ENCODE measurements at regions not wholly inside any gene's neighbourhood (a gene's known extent, or its start where the extent isn't known, plus 50 kb on each side); places are given as distances from the start of the nearest gene placed in this dataset.

- Histone ChIP-seq H3K27me3 (ENCODE audit: control insufficient read depth in 4 of 4, insufficient read depth in 4 of 4, low read length in 3 of 4) (no peaks in the 10 kb centered on the region), H3K9ac (ENCODE audit: low read depth in 1 of 2, low read length in 2 of 2) (no peak overlapping the region), H3K4me3 (ENCODE audit: low read depth in 1 of 3, low read length in 3 of 3) (no peak overlapping the region), H3K4me1 (ENCODE audit: control insufficient read depth in 4 of 4, insufficient read depth in 4 of 4, low read length in 3 of 4) (no peaks in the 10 kb centered on the region), H3K9me3 (ENCODE audit: control insufficient read depth in 4 of 4, low read length in 3 of 4) (no peaks in the 10 kb centered on the region), H3K27ac (ENCODE audit: low read depth in 1 of 2, low read length in 2 of 2) (no peak overlapping the region), H3K36me3 (ENCODE audit: control insufficient read depth in 4 of 4, insufficient read depth in 3 of 4, low read depth in 1 of 4, low read length in 3 of 4) (no peaks in the 10 kb centered on the region)
- no peak for DNase-seq (ENCODE audit: low spot score)
- TF ChIP-seq CTCF (IDR thresholded peaks at IDR 0.05; ENCODE audit: low read depth, low read length, missing input control) (no peak), ZBTB33 (IDR thresholded peaks at IDR 0.05) (no peak), HNF4G (IDR thresholded peaks at IDR 0.05) (no peak), REST (IDR thresholded peaks at IDR 0.05) (no peak), RAD21 (IDR thresholded peaks at IDR 0.05) (no peak), FOXA1 (IDR thresholded peaks at IDR 0.05) (no peak), ATF3 (IDR thresholded peaks at IDR 0.05) (no peak), GABPA (IDR thresholded peaks at IDR 0.05 in 1 of 2, conservative IDR thresholded peaks at IDR 0.05 in 1 of 2) (no peak), EGR1 (IDR thresholded peaks at IDR 0.05; ENCODE audit: low read depth in 2 of 2) (no peak), FOXA2 (IDR thresholded peaks at IDR 0.05) (no peak), JUND (IDR thresholded peaks at IDR 0.05) (no peak), NR2F2 (IDR thresholded peaks at IDR 0.05) (no peak), YY1 (IDR thresholded peaks at IDR 0.05) (no peak)
- 75% methylated on average over 2 of the region's 2 CpGs for WGBS
Measured at GRCh38 chr3:66928252-66928651, 69.9 kb upstream of the KBTBD8 start.

- 22% methylated on average over 5 of the region's 5 CpGs for WGBS
- Histone ChIP-seq H3K27me3 (ENCODE audit: control insufficient read depth in 4 of 4, insufficient read depth in 4 of 4, low read length in 3 of 4) (no peaks in the 10 kb centered on the region), H3K9me3 (ENCODE audit: control insufficient read depth in 4 of 4, low read length in 3 of 4) (no peaks in the 10 kb centered on the region), H3K9ac (ENCODE audit: low read depth in 1 of 2, low read length in 2 of 2) (no peak overlapping the region), H3K36me3 (ENCODE audit: control insufficient read depth in 4 of 4, insufficient read depth in 3 of 4, low read depth in 1 of 4, low read length in 3 of 4) (no peaks in the 10 kb centered on the region), H3K4me1 (ENCODE audit: control insufficient read depth in 4 of 4, insufficient read depth in 4 of 4, low read length in 3 of 4) (no peaks in the 10 kb centered on the region), H3K4me3 (ENCODE audit: low read depth in 1 of 3, low read length in 3 of 3) (no peak overlapping the region), H3K27ac (ENCODE audit: low read depth in 1 of 2, low read length in 2 of 2) (no peak overlapping the region)
- no peak for TF ChIP-seq ZBTB33 (IDR thresholded peaks at IDR 0.05)
- TF ChIP-seq EGR1 (IDR thresholded peaks at IDR 0.05; ENCODE audit: low read depth in 2 of 2): no peak
- no peak for TF ChIP-seq SP1 (IDR thresholded peaks at IDR 0.05)
- no peak for TF ChIP-seq REST (IDR thresholded peaks at IDR 0.05)
- TF ChIP-seq CTCF (IDR thresholded peaks at IDR 0.05; ENCODE audit: low read depth, low read length, missing input control): no peak
- no peak for TF ChIP-seq ATF3 (IDR thresholded peaks at IDR 0.05)
- no peak for TF ChIP-seq RAD21 (IDR thresholded peaks at IDR 0.05)
- no peak for DNase-seq (ENCODE audit: low spot score)
Measured at GRCh38 chr3:66931291-66931690, 66.8 kb upstream of the KBTBD8 start.

Data from liver (tissue), 8 donors.